RWPE1 (cell line): ENCODE measurements at regions not wholly inside any gene's neighbourhood (a gene's known extent, or its start where the extent isn't known, plus 50 kb on each side); places are given as distances from the start of the nearest gene placed in this dataset.
"Not testable (repeated sequence)": the region's sequence is repeated elsewhere in the genome, so short reads cannot be mapped to it uniquely, and the experiment has no call there.

Experiments
- CTCF ChIA-PET: fragments of 350-600 bp; sonication (Branson Sonifier 250); formaldehyde crosslinking; extraction: SDS; loops from one replicate; lab custom pipeline; 2021; lab: Yijun Ruan, JAX
- POLR2A ChIA-PET: fragments of 400-600 bp; formaldehyde crosslinking; extraction: SDS; loops from one replicate; lab custom pipeline; 2020; ENCODE audit warnings: antibody characterized with exemption; ENCODE audit not compliant: low non-redundant PET; lab: Yijun Ruan, JAX
- DNase-seq: peaks from one replicate; pipeline ENCODE4 v3.0.0; 2012; ENCODE audit warnings: low spot score
- H3K27ac ChIP-seq: fragments of 450-650 bp; 2 replicates; pipeline ENCODE4 v1.5.1; 2017
- TF ChIP-seq, protein P1 (sequence below): fragments of 450-650 bp; conservative IDR thresholded peaks from 2 replicates; pipeline ENCODE4 v1.5.1; 2017; ENCODE audit warnings: low read depth, mild to moderate bottlenecking

DNA sequence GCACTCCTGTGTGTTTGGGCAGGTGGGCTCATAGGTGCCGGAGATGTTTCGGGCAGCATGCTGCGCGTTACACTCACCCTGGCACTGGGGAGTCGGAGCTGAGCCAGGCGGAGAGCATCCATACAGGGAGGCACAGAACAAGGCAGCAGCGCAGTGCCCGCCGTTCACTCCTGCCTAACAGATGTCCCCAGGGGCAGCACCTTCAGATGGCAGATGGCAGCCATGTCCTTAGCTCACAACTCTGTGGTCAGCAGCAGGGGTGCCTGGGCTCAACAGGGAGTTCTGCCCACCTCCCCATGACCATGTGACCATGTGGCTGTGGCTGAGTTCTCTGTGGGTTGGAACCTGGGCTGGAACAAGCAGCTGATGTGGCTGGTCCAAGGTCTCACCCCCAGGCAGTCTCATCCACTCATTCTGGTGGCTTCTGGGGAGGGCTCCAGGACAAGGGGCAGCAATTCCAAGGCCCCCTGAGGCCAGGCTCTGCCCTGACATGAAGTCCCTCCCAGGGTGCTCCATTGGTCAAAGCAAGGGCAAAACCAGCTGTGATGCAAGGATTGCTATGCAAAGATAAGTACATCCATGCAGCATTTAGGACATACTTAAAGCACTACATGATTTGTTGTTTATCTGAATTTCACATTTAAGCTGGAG lies 64.2 kb downstream of the MRPL36 start:
- TF ChIP-seq, protein P1, sequence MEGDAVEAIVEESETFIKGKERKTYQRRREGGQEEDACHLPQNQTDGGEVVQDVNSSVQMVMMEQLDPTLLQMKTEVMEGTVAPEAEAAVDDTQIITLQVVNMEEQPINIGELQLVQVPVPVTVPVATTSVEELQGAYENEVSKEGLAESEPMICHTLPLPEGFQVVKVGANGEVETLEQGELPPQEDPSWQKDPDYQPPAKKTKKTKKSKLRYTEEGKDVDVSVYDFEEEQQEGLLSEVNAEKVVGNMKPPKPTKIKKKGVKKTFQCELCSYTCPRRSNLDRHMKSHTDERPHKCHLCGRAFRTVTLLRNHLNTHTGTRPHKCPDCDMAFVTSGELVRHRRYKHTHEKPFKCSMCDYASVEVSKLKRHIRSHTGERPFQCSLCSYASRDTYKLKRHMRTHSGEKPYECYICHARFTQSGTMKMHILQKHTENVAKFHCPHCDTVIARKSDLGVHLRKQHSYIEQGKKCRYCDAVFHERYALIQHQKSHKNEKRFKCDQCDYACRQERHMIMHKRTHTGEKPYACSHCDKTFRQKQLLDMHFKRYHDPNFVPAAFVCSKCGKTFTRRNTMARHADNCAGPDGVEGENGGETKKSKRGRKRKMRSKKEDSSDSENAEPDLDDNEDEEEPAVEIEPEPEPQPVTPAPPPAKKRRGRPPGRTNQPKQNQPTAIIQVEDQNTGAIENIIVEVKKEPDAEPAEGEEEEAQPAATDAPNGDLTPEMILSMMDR = no peak
- ChIA-PET CTCF (no interaction called here), POLR2A (no interaction called here)
- no peak for DNase-seq
- no peak overlapping the region for H3K27ac ChIP-seq

DNA sequence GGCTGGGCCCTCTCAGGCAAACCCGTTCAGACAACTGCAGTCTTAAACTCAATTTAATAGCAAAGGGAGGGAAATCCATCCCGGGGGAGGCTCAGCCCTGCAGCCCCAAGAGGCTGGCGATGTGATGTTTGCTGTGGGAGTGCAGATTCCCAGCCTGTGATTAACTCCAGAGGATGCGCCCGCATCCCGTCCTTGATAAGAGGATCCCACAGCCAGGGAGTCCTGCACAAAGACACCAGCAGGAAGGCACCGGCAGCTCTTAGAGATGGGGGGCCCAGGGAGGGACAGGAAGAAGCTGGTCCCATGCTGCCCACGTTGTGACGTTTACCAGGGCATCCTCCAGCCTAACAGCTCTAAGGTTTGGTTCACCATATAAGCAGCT lies 64.7 kb downstream of the MRPL36 start:
- H3K27ac ChIP-seq = no peak overlapping the region
- ChIA-PET POLR2A (no interaction called here), CTCF (no interaction called here)
- no peak for DNase-seq
- TF ChIP-seq, protein P1 = no peak

DNA sequence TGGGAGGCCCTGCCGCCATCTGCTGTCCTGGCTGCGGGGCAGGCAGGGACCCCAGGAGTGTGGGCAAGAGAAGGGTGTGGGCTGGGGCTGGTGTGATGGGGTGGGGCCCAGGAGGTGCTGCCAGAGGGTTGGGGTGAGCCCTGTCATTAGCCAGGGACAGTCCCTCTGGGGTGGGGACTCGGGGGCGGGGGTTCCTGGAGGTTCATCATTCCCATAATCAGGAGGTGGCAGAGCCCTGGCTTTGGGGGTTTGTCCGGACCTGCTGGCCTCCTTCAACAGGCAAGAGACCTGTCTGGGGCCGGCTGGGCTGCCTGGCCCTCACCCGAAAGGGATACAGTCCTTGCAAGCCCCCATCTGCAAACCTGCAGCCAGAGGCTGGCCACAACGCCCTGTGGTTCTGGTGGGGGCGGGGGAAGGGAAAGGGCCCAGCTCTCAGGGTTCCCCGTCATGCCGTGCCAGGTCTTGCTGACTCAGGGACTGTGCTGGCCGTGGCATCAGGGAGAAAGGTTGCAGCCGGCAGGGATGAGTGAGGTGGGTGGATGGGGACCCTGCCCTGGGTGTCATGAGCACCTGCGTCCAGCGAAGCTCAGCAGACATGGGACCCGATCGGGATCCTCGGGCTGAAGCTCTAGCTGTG lies 65.2 kb downstream of the MRPL36 start:
- no peak for DNase-seq
- POLR2A ChIA-PET = no interaction called here
- TF ChIP-seq, protein P1 = no peak
- no peak overlapping the region for H3K27ac ChIP-seq
- CTCF ChIA-PET = no interaction called here

DNA sequence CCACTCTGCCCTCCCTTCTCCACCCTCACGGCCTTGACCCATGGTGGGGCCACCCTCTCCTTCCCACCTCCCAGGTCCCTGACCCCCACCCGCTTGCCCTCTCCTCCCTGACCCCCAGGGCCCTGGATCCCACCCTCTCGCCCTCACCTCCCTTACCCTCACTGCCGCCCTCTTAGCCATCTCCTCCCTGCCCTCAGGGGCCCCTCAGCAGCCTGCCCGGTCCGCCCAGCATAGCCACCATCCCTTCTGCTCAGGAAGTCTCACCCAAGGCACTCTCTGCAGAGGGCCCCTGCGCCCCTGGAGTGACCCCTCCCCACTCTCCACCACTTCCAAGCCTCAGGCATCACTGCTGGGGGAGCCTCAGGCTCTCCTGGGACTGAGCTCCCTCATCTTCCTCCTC lies 66.3 kb downstream of the MRPL36 start:
- no peak for DNase-seq

DNA sequence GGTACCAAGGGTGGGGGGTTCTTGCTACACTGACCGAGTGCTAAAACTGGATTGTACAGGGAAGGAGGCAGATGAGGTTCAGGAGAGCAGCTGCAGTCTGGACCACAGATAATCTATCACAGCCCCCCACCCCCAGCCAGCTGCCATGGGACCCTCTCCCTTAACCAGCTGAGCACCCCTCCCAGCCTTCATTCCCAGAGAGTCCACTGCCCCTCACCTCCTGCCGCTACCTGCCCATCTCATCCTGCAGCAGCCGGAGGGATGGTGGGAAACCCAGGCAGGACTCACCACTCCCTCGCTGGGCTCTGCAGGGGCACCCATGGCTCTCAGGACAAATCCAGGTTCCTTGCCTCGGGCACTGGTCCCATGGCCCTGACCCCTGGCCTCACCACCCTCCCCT lies 66.7 kb downstream of the MRPL36 start:
- DNase-seq = no peak
- H3K27ac ChIP-seq = no peak overlapping the region
- POLR2A ChIA-PET = no interaction called here
- TF ChIP-seq, protein P1 = no peak
- CTCF ChIA-PET = no interaction called here

More for the DNA sequence above, 66.3 kb downstream of the MRPL36 start:
- TF ChIP-seq, protein P1 = no peak
- ChIA-PET POLR2A (no interaction called here), CTCF (no interaction called here)
- H3K27ac ChIP-seq = no peak overlapping the region

DNA sequence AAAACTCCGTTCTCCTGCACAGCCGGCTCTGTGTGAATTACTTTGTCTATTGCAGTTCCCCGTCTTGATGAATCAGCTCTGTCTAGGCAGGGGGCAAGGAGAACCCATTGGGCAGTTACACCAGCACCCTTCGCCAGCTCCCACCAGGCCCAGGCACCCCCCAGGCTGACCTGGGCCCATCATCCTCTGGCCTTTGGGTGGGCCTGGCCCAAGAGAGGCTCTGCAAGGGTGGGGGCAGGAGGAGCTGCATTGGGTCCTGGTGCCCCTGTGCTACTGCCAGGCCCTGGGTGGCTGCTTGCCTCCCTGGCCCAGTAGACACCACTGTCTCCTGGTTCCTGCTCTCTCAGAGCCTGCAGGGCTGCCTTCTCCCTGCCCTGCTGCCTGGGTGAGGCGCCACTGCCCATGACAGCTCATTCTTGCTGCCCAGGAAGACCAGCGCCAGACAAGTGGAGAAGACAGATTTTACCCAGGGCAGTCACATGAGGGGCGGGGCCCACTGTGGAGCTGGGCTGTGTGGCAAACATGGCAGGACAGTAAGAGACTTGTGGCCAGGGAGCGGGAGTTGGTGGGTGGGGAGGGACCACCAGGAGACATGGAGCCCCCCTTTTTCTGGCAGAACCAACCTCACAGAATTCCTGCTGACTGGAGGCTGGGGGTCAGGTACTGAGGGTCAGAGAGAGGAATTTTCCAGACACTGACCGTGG lies 67.2 kb downstream of the MRPL36 start:
- ChIA-PET CTCF (no interaction called here), POLR2A (no interaction called here)
- DNase-seq = no peak
- TF ChIP-seq, protein P1 = no peak
- no peak overlapping the region for H3K27ac ChIP-seq

DNA sequence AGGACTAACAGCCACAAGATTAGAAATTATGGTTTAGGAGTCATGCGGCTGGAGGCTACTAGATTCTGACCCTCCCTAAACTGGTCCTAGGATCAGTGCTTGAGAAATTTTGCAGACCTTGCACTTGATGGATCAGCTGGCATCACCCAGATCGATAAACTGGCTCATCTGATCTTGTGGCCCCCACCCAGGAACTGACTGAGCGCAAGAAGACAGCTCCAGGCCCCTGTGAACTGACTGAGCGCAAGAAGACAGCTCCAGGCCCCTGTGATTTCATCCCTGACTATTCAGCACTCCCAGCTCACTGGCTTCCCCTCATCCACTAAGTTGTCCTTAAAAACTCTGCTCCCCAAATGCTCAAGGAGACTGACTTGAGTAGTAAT lies 67.8 kb downstream of the MRPL36 start:
- DNase-seq, POLR2A ChIA-PET, H3K27ac ChIP-seq, CTCF ChIA-PET: not testable (repeated sequence)
